ENCODE measurements at regions not wholly inside any gene's neighbourhood (a gene's known extent, or its start where the extent isn't known, plus 50 kb on each side); places are given as distances from the start of the nearest gene placed in this dataset.
A peak's percentile ranks its signal among the peaks of the same experiment; 100 is the strongest.
"Not testable (repeated sequence)": the region's sequence is repeated elsewhere in the genome, so short reads cannot be mapped to it uniquely, and the experiment has no call there.

- DNase-seq, result no peak
These were observed 96.1 kb downstream of the TEX35 start for GRCh38 chr1:178609015-178609414.

- DNase-seq, result not testable (repeated sequence)
These were observed 97.9 kb downstream of the TEX35 start for GRCh38 chr1:178610690-178611410.

GRCh38 chr1:178612261-178612660 lies 99.4 kb downstream of the TEX35 start:
- DNase-seq, result no peak

GRCh38 chr1:178613271-178613945 lies 100.5 kb downstream of the TEX35 start:
- no peak for DNase-seq

GRCh38 chr1:178614286-178614685 lies 101.4 kb downstream of the TEX35 start:
- DNase-seq, result no peak

- no peak for DNase-seq
These were observed 105.8 kb upstream of the RALGPS2 start for GRCh38 chr1:178619042-178619927.

GRCh38 chr1:178620584-178621475 lies 104.2 kb upstream of the RALGPS2 start:
- no peak for DNase-seq

- DNase-seq, result no peak
These were observed 103.2 kb upstream of the RALGPS2 start for GRCh38 chr1:178621822-178622221.

GRCh38 chr1:178625695-178626094 lies 99.3 kb upstream of the RALGPS2 start:
- DNase-seq, result no peak

GRCh38 chr1:178627037-178627436 lies 98.0 kb upstream of the RALGPS2 start:
- DNase-seq, result no peak

- no peak for DNase-seq
These were observed 96.3 kb upstream of the RALGPS2 start for GRCh38 chr1:178628637-178629251.

GRCh38 chr1:178629252-178630154 lies 95.5 kb upstream of the RALGPS2 start:
- peak; percentile 76 for DNase-seq

GRCh38 chr1:178630417-178630816 lies 94.6 kb upstream of the RALGPS2 start:
- no peak for DNase-seq

- DNase-seq, result no peak
These were observed 92.4 kb upstream of the RALGPS2 start for GRCh38 chr1:178632653-178633052.

GRCh38 chr1:178633056-178633455 lies 92.0 kb upstream of the RALGPS2 start:
- no peak for DNase-seq

GRCh38 chr1:178634445-178634844 lies 90.6 kb upstream of the RALGPS2 start:
- DNase-seq, result peak; percentile 38

- no peak for DNase-seq
These were observed 87.2 kb upstream of the RALGPS2 start for GRCh38 chr1:178637841-178638240.

GRCh38 chr1:178639326-178639725 lies 85.7 kb upstream of the RALGPS2 start:
- DNase-seq, result no peak

GRCh38 chr1:178642282-178642681 lies 82.8 kb upstream of the RALGPS2 start:
- DNase-seq, result no peak

- DNase-seq, result no peak
These were observed 81.7 kb upstream of the RALGPS2 start for GRCh38 chr1:178643349-178643748.

- DNase-seq, result no peak
These were observed 81.2 kb upstream of the RALGPS2 start for GRCh38 chr1:178643831-178644230.

Measured in femur (tissue), 1 donor.